Stimulated activated CD4-positive, alpha-beta T cell treated with anti-CD3 and anti-CD28 coated beads, Interleukin-4, amount 100 ng/mL, for 24 hours (primary cell): ENCODE measurements at regions not wholly inside any gene's neighbourhood (a gene's known extent, or its start where the extent isn't known, plus 50 kb on each side); places are given as distances from the start of the nearest gene placed in this dataset.

Experiments used
- DNase-seq: peaks from one replicate; pipeline ENCODE4 v3.0.0-alpha.2; 2020

DNA sequence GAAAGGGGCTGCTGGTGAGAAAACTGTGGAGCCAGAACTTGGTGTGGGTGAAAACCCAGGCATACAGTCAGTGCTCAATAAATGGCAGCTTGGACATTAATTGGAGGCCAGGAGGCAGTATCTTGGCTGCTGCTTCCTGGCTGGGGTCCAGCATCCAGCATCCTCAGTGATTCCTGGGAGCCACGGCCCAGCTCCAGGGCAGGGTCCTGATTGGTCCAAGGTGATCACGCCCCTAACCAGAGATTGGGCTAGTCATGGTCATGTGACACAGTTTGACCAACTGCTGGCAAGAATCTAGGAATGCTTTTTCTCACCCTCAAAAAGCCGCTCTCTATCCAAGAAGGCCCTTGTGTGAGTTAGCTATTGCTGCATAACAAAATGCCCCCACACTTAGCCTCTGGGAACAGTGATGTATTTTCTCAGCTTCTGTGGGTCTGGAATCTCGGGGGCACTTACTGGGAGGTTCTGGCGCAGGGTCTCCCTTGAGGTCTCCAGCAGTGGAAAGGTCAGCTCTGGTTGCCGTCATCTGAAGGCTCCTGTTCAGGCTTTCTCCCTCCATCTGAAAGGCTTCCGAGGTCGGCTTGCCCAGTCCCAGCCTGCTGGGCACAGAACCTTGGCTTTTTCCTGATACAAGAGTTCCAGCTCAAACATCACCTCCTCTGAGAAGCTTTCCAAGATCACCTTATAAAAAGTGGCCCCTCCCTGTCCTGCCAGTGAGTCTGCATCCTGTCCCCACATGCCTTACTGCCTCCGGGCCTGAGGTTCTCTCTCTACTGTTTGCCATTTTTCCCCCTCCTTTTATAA is 119.2 kb upstream of the NCOR2 start:
- DNase-seq: no peak

DNA sequence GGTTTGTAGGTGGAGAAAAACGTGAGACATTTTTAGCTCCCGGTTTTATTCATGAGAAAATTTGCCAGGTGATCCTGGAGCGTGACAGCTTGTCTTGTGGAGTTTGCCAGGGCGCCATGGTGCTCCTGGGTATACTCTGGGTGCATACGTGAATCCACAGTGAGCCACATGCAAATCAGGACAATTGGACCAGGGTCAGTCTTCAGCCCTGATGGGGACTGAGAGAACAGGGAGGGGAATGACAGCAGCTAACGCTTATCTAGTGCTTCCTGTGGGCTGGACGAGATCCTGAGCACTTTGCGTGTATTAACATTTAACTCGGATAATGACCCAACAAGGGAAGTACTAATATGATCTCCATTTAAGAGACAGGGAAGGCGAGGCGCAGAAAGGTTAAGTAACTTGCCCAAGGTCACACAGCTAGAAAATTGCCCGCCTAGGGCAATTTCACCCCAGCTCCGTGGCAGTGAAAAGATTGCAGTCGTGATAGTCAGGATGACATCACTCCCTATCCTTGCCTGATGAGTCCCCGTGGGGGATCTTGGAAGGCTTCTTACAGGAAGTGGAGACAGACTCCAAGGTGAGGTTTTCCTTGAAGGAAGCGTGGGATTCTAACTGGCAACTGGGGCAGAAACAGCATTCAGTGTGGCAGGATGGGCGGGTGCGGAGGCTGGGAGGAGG is 118.4 kb upstream of the NCOR2 start:
- DNase-seq: no peak

DNA sequence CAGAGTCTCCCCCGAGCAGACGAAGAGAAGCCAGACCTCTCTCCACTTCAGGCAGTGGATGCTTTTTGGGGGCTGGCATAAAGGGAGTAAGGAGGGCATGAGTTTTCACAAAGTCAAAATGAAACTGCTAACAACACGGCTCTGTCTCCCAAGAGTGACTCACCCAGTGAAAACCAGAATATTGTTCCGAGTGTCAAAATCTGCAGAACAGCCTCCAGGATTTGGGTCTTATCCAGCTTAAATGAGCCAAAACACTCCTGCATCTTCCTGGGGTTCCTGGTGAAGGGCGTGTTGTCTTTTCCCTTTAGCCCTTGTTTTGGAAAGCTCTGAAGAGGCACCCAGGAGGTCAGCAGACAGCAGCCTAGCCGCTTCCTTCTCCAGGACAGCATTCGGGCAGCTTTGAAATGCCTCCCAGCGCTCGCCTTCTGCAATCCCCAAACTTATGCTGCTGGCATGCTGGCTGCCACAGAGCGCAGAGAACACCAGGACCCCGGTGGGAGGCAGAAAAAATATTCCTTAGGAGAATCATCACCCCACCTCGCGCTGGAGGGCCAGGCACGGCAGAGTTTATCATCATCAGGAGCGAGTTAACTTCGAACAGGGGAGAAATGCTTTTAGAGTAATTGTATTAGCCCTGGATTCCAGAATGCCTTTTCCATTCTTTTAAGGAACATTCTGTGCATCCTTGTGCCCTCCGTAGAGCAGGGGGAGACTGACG is 117.7 kb upstream of the NCOR2 start:
- no peak for DNase-seq

DNA sequence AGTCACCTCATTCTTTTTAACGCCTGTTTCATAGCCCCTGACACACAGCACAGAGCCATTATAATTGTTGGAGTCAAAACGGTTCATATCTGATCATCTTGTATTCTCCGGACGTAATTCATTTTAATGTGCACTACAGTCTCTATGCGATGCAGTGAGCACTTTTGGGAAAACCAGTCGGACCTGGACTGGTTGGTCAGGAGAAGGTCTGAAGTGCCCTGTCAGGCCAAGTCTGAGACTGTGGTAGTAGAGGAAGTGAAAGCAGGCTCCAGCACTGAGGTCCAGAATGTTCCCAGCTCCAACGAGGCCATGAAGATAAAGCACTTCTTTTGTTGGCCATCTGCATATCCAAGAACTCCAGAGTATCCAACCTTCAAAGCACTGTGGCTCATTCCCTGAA is 117.1 kb upstream of the NCOR2 start:
- DNase-seq: no peak

DNA sequence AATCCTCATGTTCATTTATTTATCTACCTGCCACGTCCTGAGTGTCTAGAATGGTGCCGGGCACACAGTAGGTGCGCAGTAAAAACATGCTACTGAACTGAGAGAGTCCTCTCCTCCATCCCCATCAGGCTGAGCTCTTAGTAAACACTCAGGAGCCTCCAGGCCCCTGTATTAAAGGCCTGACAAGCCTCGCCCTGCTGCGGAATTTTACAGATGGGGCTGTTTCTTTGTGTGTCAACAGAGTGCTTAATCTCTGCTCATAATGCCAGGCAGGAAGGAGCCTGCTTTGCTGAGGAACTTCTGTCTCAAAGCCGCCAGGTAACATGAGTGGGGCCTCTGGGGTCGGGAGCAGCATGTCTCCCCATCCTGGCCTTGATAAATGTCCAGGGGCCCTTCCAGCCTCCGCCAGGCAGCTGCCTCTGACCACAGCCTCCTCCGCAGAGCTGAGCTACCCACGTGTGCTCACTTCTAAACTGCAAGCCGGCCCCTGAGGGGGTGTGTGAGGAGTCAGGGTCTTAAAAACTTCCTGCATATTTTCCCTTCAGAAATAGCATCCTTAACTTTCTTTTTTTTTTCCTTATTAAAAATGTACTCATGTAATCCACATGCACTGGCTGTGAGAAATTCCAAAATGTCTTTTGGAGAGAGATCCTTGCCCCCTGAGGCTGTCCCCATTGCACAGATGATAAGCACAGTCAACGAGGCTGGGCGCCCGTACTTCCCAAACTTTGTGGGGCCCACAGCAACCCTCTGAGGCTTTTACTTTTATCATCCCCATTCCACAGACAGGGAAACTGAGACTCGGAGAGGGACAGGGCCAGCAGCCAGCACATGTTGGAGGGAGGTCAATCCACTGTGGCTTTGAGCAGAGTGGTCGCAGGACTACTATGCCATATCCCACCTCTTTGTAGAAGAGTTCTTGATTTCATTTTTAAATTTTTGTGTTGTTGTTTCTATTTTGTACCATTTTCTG is 116.0 kb upstream of the NCOR2 start:
- no peak for DNase-seq

DNA sequence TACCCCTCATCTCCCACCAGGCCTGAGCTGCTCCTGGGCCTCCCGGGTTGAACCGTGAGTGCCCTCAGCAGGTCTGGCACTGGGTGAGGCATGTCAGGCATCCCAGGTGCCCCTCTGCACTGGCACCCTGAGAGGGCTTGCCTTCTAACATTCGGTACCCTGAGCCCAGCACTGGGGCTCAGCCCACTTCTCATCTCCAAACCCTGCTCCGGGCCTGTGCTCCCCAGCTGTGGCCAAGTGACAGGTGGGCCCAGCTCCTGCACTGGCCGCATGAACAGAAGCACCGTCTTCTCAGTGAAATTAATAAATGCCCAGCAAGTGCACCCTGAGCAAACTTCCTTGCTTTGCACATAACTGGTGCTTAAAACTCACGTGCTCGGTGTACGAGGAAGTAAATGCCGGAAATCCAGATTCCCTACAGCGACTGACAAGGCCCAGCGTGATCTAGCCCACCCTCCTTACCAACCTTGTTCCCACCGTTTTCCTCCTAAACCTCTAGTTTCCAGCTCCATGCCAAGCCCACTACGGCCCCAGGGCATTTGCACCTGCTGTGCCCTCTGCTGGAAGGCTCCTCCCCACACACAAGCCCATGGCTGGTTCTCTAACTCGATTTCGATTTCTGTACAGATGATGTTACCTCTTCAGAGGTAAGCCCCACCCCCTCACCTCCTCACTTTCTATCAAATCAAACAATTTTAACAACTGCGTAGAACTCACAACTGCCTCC is 115.2 kb upstream of the NCOR2 start:
- no peak for DNase-seq

DNA sequence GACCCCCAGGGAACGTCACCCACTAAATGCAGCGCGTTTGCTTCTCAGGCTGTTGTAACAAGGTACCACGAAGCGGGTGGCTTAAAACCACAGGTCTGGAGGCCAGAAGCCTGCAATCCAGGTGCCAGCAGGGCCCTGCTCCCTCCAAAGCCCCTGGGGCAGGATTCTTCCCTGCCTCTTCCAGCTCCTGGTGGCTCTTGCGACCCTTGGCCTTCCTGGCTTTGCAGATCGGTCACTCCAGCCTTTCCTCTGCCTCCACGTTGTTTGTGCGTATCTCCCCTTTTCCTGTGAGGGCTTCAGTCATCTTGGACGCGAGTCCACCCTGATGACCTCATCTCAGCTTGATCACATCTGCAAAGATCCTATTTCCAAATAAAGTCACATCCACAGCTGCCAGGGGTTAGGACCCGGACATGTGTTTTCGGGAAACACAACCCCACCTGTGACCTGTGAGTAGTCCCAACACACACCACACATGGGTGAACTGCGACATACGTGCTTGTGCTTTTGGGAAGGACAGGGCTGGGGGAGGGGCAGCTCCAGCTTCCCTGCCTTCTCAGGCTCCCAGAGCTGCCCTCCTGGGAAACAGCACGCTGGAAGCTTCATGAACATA is 114.5 kb upstream of the NCOR2 start:
- DNase-seq: no peak

DNA sequence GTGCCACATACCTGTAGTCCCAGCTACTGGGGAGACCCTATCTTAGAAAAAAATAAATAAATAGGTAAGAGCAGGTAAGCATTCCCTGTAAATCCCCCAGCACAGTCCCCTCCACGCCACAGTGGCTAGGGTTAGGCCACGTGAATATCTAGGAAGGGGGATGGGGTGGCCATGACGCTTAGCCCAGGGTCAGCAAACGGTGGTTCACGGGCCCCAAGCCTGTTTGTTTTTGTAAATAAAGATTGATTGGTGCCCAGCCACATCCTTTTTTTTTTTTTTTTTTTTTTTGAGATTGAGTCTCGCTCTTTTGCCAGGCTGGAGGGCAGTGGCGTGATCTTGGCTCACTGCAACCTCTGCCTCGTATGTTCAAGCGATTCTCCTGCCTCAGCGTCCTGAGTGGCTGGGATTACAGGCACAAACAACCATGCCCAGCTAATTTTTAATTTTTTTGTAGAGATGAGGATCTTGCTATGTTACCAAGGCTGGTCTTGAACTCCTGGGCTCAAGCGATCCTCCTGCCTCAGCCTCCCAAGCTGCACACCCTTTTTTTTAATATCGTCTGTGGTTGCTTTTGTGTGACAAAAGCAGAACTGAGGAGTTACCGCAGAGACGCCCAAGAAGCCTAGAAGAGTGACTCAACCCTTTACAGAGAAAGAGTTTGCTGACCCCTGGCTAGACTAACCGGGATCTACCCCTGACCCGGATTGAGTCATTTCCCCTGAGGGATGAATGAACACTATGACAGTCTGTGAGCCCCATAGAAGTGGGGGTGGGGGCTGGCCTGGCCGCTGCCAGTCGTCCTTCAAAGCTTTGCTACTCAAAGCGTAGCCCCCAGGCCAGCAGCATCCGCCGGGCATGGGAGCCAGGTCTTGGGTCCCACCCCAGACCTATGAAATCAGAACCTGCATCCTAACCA is 113.7 kb upstream of the NCOR2 start:
- DNase-seq: peak; percentile 32

DNA sequence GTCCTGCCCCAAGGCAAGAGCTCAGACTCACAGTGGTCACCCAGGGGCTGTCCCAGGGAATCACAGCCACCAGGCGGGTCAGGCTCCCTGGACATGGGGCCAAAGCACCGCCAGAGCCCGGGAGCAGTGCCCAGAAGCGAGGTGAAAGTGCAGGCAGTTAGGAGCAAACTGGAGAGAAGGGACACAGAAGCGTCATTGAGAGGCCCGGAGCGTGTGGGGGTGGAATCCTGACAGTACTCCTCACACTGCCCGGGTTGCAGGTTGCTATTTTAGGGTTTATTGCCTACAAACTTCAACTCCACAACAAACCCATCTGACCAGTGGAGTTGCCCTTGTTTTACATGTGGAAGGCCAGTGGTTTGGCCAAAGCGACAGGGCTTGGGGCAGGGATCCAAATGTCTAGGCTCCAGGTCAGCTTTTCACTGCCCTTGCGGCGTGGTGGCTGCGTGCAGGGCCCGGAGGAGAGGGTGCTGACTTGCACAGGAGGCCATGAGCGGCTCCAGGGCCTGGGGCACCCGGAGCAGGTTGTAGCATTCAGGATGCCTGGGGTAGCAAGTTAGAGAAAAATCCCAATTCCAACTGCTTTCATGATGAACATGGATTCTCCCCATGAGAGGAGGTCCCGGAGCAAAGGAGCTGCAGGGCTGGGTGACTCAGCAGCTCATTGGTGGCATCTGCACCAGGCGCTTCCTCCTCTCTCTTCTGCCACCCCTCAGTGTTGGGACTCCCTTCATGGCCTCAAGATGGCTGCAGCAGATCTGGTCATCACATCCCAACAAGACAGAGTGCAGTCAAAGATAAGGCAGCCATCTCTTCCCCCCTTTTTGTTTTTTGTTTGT is 112.3 kb upstream of the NCOR2 start:
- DNase-seq: no peak

DNA sequence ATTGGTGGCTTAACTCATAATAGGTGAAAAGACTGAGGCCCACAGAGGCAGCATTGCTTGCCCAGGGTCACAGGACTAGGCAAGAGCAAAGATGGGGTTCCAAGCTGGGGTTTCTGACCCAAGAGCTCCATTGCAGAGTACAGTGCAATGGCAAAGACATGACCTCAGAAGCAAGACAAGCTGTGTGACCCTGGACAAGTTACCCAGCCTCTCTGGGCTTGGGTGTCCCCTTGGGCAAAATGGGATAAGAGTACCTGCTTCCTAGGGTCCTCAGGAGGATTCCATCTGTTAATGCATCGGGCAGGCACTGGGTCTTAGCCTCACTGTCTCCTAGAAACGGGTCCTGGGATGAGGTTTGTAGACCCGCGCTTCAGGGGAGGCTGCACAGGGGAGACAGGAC is 111.6 kb upstream of the NCOR2 start:
- no peak for DNase-seq

DNA sequence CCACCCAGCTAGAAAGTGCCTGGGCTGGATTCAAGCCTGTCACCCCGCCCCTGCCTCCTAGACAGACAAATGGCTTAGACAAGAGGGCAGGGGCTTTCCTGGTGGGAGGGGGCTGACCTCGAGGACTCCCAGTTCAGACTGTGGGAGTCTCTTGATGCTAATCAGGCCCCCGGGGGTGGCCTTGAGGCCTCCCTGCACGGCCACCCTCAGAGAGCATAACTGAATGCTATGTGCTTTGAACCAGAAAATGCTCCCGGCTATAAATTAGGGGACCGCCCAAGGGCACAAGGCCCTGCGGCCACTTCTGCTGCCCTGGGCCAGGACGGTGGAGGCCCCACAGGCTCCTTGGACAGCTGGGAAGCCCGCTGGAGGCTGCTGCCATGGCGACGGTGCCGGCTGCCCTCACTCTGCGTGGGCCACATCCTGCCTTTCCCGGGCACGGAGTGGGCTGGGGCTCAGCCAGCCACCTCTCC is 111.0 kb upstream of the NCOR2 start:
- no peak for DNase-seq

DNA sequence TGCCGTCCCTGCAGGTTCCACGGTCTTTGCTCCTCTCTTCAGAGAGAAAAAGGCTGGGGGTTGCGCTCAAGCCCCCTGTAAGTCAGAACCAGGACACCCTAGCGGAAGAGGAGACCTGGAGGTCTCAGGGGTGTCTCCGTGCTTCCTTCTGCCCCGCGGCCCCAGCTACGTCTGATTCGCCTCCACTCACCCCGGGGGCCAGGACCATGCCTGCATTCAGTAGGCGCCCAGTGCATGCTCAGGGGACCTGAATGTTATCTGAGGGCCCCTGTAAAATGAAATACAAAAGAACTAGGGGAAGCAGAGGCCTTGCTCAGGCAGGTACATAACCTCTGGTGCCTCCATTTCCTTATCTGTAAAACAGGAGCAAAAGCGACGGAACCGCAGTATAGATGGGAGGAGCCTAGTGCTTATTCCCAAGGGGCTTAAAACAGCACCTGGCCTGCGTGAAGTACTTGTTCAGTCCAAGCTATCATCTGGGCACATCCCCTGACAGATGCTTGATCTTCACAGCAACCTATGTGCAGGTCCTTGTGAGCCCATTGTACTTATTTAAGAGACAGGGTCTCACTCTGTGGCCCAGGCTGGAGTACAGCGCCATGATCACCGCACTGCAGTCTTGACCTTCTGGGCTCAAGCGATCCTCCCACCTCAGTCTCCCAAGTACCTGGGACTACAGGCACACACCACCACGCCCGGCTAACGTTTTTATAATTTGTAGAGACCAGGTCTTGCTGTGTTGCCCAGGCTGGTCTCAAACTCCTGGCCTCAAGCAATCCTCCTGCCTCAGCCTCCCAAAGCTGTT is 110.3 kb upstream of the NCOR2 start:
- no peak for DNase-seq

DNA sequence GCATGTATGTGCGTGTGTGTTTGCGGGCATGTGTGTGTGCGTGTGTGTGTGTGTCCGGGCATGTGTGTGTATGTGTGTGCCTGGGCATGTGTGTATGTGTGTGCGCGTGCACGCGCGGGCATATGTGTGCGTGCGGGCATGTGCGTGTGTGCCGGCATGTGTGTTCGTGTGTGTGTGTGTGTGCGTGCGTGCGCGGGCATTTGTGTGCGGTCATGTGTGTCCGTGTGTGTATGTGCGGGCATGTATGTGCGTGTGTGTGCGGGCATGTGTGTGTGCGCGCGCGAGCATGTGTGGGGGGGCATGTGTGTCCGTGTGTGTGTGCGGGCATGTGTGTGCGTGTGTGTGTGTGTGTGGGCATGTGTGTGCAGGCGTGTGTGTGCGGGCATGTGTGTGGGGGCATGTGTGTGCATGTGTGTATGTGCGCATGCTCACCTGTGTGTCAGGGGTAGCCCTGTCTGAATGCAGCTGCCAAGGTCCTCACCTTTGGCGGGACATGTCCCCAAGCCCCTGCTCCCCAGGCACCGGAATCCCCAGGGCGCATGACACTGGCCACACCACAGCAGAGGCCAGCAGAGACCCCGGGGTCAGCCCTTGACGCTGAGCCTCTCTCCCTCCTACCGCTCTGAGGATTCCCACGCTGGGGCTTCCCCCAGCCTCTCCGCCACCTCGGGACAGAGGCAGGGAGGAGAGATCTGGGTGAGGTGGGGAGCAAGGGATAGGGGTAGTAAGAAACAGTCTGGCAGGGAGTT is 109.5 kb upstream of the NCOR2 start:
- no peak for DNase-seq

DNA sequence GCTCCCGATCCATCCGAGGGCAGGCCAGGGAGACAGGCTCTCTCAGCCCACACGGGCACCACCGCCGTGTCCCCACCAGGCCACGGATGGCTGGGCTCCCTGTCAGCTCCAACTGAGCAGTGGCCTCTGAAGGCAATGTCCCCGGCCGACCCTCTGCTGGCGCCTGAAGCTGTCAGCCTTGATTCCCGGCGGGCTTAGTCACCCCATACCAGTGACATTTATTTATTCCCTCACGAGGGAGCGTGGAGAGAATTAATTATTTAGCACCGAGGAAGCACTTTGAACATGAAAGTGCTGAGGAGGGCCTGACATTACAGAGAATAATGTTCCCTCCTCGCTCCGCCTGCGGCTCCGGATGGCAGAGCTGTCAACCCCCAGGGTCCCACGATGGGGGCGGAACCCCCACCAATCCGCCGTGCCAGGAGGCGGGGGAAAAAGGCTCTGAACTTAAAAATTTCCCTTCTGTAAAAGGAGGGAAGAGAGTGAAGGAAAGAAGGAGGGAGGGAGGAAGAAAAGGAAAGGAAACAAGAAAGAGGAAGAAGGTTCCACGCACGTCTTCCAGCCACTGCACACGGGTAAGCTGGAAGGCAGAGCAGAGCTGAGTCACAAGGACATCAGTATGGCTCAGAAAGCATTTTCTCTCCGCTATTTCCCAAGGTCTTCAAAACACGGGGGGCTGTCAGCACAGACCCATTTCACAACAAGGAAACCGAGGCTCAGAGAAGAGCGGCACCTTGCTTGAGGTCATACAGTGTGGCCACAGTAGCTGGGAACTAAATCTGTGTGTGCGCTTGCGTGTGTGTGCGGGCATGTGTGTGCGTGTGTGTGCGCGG is 108.7 kb upstream of the NCOR2 start:
- DNase-seq: no peak

DNA sequence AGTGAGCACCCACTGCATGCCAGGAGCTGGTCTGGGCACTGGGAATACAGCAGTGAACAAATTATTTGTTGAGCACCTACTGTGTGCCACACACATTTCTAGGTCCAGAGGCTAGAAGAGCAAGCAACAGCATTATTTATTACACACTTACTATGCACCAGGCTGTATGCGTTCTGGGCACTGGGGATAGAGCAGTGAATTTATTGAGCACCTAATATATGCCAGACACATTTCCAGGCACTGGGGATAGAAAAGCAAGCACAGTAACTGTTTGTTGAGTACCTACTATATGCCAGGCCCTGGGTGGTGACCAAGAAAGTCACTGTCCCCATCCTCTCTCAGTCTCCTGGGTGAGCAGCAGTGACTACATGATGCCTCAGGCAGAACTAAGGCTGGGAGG is 107.5 kb upstream of the NCOR2 start:
- DNase-seq: no peak

DNA sequence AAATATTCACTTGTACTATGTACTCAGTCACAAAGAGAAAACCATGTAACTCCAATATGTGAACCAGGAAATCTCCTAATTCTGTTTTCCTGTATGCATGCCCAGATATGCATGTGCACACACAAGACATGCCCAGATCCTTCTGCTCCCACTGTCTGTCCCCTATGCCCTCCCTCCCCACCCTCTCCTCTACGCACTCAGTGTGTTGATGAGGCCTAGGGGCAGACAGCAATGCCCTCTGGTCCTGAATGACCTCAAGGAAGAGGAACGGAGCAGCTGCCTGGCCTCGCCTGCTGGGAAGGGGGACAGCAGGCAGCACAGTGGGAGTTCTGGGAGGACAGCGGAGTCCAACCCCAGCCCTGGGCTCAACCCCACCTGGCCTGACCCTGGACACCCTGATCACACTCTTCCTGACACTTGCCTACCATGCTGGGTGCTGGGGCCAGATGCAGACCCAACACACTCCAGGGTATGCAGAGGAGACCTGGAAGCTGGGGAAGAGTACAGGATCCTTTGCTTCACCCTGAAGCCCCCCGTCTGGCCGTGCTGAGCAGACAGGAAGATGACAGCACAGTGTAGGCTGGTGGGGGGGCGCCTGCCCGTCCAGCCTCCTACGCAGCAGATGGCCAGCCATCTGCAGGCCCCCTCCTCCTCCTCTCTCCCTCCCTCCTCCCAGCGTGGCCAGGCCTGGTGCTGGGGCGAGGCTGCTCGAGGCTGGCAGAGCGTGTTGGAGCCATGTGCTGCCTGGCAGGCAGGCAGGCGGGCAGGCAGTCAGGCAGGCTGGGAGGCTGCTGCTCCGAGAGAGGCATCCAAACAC is 106.6 kb upstream of the NCOR2 start:
- DNase-seq: no peak
